HG02938 (cell line): ENCODE measurements at regions not wholly inside any gene's neighbourhood (a gene's known extent, or its start where the extent isn't known, plus 50 kb on each side); places are given as distances from the start of the nearest gene placed in this dataset.

Source experiments
- ATAC-seq: cut with Tn5 transposase; IDR thresholded peaks from one replicate; pipeline ENCODE4 v1.9.1; 2021; ENCODE audit warnings: mild to moderate bottlenecking, moderate library complexity; ENCODE audit not compliant: unreplicated experiment

DNA sequence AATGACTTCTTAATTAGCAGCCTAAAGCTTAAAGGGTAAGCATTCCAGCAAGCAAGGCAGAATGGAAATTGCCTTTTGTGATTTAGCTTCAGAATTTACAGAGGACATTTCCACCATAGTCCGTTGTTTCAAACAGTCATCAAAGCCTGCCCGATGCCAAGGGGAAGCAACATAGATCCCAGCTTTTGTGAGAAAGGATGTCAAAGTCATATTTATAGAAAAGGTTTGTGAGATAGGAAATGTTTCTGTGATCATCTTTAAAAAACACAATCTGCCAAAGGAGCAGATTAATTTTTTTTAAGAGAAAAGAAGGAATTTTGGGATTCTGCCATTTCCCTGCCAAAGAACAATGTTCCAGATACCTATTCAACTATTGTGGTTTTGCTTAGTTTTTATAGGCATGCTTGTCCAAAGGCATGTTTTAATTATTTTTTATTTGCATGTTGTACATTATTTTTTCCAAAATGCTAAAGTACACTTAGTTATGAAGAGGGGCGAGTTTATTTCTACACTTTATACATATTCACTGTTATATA is 346.9 kb downstream of the ZNF608 start:
- ATAC-seq, result no peak

DNA sequence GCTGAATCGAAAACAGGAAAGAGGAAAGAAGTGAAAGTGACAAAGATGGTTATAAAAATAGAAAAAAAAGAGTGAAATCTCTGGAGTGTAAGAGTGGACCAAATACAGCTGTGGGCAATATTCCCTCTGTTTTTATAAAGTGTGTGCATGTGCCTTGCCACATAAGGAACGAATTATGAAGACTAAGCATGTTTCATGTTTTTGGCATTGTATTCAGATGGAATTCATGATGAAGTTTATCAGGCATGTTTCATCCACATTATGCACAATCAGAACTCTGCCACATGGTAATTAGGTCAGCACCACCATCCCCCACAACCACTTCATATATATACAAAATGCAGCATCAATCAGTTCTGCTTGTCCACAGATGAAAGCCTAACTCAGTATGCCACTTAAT is 348.0 kb downstream of the ZNF608 start:
- no peak for ATAC-seq

- ATAC-seq, result no peak
Measured at GRCh38 chr5:124397317-124397716, 349.1 kb downstream of the ZNF608 start.

DNA sequence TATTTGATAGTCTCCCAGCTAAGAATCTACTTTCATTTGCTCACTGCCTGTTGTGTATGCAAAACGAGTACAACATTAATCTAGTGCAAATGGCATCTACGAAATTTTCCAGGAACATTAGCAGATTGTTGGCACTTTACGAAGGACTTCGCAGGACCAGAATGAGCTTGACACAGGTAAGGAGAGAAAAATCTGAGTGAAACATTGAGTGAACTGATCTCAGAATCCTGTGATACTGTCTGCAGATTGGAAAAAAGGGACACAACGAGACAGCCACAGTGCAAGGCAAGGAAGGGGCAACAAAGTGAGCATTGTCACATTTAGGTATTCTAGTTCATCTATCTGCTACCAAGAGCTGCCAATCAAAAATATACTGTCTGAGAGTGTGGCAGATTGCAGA is 350.5 kb downstream of the ZNF608 start:
- no peak for ATAC-seq

GRCh38 chr5:124395287-124395686 is 351.2 kb downstream of the ZNF608 start:
- no peak for ATAC-seq

- no peak for ATAC-seq
Measured at GRCh38 chr5:124394700-124395245, 351.7 kb downstream of the ZNF608 start.

GRCh38 chr5:124393584-124394379 is 352.7 kb downstream of the ZNF608 start:
- no peak for ATAC-seq

GRCh38 chr5:124383693-124384092 is 362.7 kb downstream of the ZNF608 start:
- no peak for ATAC-seq

DNA sequence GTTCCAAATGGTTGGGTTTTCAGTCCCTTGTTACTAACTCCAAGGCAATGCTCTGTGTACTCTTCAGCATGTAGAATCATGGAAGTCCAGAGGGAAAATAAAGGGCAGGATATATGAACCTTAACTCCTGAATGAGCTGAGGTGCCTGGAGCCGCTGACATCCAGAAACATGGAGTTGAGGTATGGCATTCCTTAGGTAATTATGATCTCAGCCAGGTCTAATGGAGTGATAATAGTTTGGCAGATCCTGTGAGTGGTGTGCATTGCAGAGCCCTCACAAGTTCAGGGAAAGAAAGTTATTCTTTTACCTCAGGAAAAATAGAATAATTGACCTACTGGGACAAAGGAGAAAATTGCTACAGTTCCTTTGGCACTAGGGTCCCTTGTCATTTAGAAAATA is 369.1 kb downstream of the ZNF608 start:
- no peak for ATAC-seq

- ATAC-seq, result no peak
Measured at GRCh38 chr5:124373883-124374282, 372.6 kb downstream of the ZNF608 start.

DNA sequence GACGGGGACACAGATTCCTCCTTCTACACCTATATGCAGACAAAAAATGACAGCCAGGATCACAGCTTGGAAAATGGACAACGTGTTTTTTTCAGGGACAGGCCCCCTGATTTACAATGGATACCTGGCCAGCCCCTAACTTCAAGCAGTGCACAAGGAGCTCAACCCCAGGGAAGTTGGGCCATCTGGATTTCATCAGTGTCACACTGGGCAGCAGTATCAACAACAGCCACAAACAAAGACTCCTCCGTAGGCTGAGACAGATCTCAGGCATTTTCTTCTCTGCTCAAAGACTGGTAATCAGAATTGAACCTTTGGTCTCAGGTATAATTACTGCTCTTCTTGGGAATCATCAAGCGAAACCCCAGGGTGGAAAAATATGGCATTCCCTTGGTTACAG is 374.0 kb downstream of the ZNF608 start:
- ATAC-seq, result no peak

- ATAC-seq, result no peak
Measured at GRCh38 chr5:124371111-124371706, 375.2 kb downstream of the ZNF608 start.

DNA sequence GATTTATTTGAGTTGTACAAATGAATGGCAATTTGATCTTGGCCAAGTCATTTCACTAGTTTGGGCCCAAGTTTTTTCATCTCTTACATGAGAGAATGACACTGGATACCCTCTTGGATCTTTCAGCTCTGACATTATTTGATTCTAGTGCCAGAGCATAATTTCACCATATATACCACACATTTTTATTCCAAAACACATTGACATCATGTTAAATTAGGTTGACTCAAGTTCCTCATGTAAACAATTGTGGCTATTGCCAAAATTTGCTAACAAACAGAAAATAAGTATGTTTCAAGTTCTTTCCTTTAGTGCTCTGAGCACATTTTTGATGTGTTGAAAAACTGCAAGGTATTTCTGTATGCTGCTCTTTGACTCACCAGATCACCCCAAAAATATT is 375.8 kb downstream of the ZNF608 start:
- no peak for ATAC-seq

- ATAC-seq, result no peak
Measured at GRCh38 chr5:124365361-124365801, 381.1 kb downstream of the ZNF608 start.

GRCh38 chr5:124355928-124356327 is 390.5 kb downstream of the ZNF608 start:
- ATAC-seq, result no peak

- ATAC-seq, result no peak
Measured at GRCh38 chr5:124353016-124353415, 393.4 kb downstream of the ZNF608 start.

DNA sequence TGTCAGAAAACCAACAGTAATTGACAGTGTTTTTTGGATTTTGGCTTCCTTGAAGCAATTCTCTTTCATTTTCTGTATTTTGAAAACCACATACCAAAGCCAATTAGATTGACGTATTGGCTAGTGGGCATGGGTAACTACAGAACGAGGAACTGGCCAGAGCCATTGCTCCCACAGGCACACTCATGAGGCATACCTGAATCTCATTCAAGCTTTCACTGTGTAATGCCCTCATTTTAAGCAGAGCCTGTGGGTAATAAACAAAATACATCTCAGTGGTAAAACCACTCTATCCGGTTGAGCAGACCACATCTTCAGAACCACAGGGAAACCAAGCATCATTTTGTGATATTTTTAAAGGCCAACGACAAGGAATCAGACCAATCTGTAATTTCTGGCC is 394.1 kb downstream of the ZNF608 start:
- no peak for ATAC-seq

- no peak for ATAC-seq
Measured at GRCh38 chr5:124349931-124350330, 396.5 kb downstream of the ZNF608 start.

GRCh38 chr5:124343451-124343867 is 403.0 kb downstream of the ZNF608 start:
- ATAC-seq, result no peak

DNA sequence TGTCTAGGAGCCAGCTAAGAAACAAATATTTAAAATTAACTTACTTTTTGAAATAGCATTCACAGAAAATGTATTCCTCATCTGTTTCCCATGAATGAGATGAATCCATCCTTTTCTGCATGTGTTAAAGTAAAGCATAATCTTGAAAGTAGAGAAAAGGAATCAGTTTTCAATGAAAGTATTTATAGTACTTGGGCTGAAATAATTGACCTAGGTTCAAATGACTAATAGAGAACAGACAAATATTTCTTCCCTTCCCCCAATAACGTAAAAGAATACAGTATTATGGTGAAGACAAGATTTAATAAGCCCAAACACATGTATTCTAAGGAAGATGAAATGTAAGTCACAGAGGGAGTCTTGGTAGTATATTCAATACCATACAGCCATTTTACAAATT is 403.5 kb downstream of the ZNF608 start:
- no peak for ATAC-seq

DNA sequence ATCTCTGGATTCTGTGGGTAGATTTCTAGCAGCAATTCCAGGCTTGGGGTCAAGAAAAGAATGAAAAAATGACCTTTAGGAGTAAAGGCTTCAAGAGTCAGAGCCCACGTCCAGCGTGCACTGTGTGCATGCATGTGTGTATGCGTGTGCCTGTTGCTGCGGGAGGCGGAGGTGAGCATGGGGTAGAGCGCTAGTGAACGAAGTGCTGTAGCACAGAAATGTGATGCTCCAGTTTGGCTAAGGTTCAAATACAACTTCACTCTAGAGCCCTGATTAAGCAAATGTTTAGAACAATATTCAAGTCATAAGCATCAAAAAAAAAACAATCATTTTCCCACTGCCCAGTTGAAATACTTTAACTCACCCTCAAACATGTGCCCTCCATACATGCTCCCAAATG is 403.9 kb downstream of the ZNF608 start:
- no peak for ATAC-seq

DNA sequence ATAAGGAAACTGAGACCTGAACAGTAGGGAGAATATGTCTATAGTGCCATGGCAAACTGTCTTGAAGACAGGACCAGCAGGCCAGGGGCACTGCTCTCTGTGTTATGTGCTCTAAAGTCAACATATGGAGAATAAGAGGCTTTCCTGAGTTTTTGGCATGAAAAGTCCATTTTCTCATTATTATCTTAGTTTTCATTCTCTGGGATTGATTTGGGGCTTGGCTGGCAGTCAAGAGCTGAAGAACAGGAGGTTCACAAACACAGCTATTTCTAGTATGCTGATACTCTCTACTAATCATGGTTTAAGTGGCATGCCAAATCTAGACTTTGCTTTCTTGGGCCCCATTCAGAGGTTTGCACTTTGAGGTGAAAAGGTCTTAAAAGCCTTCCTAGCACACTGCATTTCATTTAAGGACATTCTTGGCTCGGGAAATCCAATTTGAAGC is 404.4 kb downstream of the ZNF608 start:
- no peak for ATAC-seq
